Thyroid gland (tissue), 4 donors: ENCODE measurements at regions not wholly inside any gene's neighbourhood (a gene's known extent, or its start where the extent isn't known, plus 50 kb on each side); places are given as distances from the start of the nearest gene placed in this dataset.

Experiments
- POLR2A ChIP-seq, 2 donors: fragments of 450-650 bp; IDR thresholded peaks; one replicate each; pipeline ENCODE4 v1.6.1; 2017; ENCODE audit warnings: antibody characterized with exemption in 2 of 2, mild to moderate bottlenecking in 2 of 2, moderate library complexity in 1 of 2
- TF ChIP-seq, protein P1 (sequence below), 6 experiments: fragments of 200-600 bp in 3 of 6; fragments of 450-650 bp in 3 of 6; sonication (generic) in 3 of 6; IDR thresholded peaks; one replicate each; pipeline ENCODE4 v1.5.1; 2016 to 2019; ENCODE audit warnings: antibody characterized with exemption in 6 of 6, mild to moderate bottlenecking in 2 of 6, inconsistent platforms in 1 of 6, moderate library complexity in 1 of 6

DNA sequence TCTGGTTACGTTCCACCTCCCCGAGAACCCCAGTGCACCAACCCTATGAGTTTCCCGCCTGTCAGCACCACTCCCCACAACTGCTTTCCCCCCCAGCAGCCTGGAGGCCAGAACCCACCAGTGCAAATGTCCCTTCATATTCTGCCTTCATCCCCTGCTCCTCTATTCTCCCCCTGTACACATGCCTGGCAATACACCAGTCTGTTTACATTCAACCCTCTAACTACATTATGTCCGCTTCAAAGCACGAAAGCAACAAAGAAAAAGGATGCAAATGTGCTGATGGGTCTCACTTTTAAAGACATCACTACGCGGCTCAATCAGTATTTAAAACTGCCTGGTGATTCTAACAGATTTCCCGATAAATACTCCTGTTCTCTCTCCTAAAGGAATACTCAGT, 126.7 kb upstream of the SORBS2 start:
- TF ChIP-seq, protein P1, sequence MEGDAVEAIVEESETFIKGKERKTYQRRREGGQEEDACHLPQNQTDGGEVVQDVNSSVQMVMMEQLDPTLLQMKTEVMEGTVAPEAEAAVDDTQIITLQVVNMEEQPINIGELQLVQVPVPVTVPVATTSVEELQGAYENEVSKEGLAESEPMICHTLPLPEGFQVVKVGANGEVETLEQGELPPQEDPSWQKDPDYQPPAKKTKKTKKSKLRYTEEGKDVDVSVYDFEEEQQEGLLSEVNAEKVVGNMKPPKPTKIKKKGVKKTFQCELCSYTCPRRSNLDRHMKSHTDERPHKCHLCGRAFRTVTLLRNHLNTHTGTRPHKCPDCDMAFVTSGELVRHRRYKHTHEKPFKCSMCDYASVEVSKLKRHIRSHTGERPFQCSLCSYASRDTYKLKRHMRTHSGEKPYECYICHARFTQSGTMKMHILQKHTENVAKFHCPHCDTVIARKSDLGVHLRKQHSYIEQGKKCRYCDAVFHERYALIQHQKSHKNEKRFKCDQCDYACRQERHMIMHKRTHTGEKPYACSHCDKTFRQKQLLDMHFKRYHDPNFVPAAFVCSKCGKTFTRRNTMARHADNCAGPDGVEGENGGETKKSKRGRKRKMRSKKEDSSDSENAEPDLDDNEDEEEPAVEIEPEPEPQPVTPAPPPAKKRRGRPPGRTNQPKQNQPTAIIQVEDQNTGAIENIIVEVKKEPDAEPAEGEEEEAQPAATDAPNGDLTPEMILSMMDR (IDR thresholded peaks at IDR 0.05): no peak
- TF ChIP-seq POLR2A (IDR thresholded peaks at IDR 0.05): no peak
